ENCODE measurements at regions not wholly inside any gene's neighbourhood (a gene's known extent, or its start where the extent isn't known, plus 50 kb on each side); places are given as distances from the start of the nearest gene placed in this dataset.

GRCh38 chr2:193608451-193608850 lies 1413.7 kb upstream of the TMEFF2 start:
- TF ChIP-seq, protein P1, sequence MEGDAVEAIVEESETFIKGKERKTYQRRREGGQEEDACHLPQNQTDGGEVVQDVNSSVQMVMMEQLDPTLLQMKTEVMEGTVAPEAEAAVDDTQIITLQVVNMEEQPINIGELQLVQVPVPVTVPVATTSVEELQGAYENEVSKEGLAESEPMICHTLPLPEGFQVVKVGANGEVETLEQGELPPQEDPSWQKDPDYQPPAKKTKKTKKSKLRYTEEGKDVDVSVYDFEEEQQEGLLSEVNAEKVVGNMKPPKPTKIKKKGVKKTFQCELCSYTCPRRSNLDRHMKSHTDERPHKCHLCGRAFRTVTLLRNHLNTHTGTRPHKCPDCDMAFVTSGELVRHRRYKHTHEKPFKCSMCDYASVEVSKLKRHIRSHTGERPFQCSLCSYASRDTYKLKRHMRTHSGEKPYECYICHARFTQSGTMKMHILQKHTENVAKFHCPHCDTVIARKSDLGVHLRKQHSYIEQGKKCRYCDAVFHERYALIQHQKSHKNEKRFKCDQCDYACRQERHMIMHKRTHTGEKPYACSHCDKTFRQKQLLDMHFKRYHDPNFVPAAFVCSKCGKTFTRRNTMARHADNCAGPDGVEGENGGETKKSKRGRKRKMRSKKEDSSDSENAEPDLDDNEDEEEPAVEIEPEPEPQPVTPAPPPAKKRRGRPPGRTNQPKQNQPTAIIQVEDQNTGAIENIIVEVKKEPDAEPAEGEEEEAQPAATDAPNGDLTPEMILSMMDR (conservative IDR thresholded peaks at IDR 0.05; ENCODE audit: low read depth, low read length), result no peak
- no peak for TF ChIP-seq EZH2 (IDR thresholded peaks at IDR 0.05; ENCODE audit: borderline replicate concordance, low read depth, low read length, poor library complexity, severe bottlenecking)
